HG03135 (cell line): ENCODE measurements at regions not wholly inside any gene's neighbourhood (a gene's known extent, or its start where the extent isn't known, plus 50 kb on each side); places are given as distances from the start of the nearest gene placed in this dataset.
"Not testable (repeated sequence)": the region's sequence is repeated elsewhere in the genome, so short reads cannot be mapped to it uniquely, and the experiment has no call there.

Experiments
- ATAC-seq: cut with Tn5 transposase; IDR thresholded peaks from one replicate; pipeline ENCODE4 v1.9.1; 2021; ENCODE audit warnings: mild to moderate bottlenecking, moderate library complexity; ENCODE audit not compliant: unreplicated experiment

DNA sequence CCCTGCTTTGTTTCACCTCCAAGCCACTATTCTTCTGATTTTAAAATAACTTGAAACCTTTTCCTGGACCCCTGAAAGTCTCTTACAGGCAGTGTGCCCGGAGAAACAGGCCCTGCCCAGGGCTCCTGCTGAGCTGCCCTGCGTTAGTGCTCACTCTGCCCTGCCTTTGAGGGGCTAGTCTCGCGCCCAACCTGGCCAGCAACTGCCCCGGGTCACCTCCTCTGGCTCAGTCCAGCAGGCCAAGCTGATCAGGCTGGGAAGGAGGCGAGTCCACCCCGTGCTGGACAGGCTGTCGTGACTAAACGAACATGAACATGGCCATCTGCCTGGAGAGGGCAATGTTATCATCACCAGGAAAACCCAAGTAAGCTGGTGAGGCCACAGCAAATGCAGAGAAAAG, 245.4 kb downstream of the ANKRD60 start:
- ATAC-seq = no peak

- no peak for ATAC-seq
These were observed 247.9 kb downstream of the ANKRD60 start for GRCh38 chr20:57980506-57980905.

GRCh38 chr20:57977569-57977968, 250.9 kb downstream of the ANKRD60 start:
- ATAC-seq = no peak

DNA sequence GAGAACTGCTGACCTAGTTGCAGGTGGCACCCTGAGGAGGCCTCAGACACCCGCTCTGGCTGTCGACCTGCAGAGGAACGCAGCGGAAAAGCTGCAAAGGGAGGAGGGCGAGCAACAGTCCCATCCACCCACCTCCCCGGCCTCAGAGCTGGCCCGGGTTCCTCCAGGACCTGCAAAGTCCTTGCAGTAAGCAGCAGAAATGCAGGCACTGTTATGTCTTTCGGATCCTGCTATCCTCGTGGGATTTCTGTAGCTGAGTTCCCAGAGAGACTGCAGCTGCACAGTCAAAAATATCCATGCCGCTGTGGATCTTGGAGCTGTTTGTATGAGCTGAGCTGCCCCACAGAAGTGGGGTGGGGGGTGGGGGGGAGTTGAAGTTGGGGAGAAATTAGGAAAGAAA, 251.3 kb downstream of the ANKRD60 start:
- no peak for ATAC-seq

DNA sequence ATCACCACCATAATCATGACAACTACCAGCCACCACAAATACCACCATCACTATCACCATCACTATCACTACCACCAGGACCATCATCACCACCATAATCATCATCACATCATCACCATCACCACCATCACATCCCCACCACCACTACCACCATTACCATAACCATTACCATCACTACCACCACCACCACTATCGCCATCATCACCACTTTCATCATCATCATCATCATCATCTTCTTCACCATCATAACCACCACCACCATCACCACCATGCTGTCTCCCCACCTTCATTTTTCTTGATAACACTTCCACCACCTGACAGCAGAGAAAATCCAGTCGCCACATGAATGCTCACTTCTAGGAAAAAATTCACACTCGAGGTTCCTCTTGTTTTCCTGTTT, 253.6 kb downstream of the ANKRD60 start:
- ATAC-seq = no peak

DNA sequence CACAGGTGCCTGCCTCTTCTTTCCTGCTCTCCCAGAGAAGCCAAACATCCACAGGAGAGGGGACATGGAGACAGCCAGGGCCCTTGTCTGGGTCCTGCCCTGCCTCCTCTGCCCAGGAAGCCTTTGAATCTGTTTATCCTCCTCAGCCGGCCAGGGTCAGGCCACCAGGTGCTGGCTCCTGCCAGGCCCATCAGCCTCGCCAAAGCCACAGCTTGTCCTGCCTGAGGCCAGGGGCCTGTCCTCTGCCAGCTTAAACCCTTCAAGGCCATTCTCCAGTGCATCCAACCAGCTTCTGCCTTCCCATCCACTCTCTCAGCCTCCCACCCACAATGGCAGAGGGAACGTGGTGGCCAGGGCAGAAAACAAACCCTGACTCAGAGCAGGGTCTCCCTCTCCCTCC, 254.6 kb downstream of the ANKRD60 start:
- no peak for ATAC-seq

DNA sequence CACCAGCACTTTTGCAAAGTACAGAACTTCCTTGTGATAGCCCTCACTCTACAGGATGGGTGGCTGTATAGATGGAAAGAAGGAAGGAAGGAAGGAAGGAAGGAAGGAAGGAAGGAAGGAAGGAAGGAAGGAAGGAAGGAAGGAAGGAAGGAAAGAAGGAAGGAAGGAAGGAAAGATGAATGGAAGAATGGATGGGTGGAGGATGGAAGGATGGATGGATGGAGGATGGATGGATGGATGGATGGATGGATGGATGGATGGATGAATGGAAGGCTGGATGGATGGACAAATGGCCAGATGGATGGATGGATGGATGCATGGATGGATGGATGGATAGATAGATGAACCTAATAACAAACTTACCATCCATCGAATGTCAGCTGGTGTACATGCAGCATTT, 256.9 kb downstream of the ANKRD60 start:
- not testable (repeated sequence) for ATAC-seq

GRCh38 chr20:57970856-57971255, 257.6 kb downstream of the ANKRD60 start:
- ATAC-seq = no peak

DNA sequence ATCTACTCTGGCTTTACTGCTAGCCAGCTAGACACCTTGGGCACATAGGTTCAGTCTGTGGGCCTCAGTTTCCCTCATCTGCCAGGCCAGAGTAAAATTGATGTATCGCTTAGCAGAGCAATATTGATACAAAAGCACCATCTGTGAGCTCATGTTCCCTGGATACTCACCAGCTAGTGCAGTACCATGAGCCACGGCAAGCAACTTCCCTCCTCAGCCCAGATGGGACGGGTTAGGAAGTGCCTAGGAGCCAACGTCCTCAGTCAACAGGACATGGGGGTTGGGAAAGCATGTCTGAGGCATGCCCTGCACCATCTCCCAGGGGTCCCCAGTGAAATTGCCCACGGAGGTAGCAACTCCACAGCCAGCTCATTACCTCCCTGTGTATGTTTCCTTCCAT, 258.3 kb downstream of the ANKRD60 start:
- no peak for ATAC-seq

- ATAC-seq = no peak
These were observed 258.3 kb upstream of the PMEPA1 start for GRCh38 chr20:57968120-57968519.

DNA sequence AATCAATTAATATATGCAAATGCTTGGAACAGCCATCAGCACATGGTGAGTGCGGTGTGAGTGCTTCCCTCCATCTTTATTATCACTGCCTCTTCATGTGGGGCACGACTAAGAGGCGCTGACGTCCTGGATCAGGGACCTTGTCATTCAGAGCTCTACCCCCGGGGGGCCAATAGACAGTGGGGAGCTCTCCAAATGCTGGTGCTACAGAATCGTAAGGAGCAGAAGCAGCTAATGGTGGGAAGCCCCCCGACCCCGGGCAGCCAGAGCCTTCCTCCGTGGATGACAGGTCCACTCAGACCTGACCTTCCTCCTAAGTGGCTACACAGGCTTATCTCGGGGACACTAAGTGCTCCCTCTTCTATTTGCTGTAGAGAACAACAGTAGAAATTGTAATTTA, 257.5 kb upstream of the PMEPA1 start:
- ATAC-seq = no peak

- ATAC-seq = no peak
These were observed 256.8 kb upstream of the PMEPA1 start for GRCh38 chr20:57966620-57967019.

DNA sequence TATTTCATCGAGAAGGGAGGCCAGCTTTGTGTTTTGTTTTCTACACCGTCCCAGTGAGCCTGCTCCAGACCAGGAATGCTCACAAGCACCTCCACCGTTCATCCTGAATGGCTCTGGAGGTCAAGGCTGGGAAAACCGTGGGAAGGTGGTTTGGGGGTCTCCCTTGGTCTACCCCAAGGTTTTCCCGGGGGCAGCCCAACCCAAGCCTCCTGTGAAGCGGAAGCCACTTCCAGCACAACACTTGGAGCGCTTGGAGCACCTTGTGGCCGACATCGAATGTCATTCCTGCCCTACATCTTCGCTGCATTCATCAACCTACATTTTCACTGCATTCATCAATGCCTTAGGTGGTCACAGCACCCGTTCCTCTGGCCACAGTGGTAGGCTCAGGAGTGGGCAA, 255.6 kb upstream of the PMEPA1 start:
- no peak for ATAC-seq

DNA sequence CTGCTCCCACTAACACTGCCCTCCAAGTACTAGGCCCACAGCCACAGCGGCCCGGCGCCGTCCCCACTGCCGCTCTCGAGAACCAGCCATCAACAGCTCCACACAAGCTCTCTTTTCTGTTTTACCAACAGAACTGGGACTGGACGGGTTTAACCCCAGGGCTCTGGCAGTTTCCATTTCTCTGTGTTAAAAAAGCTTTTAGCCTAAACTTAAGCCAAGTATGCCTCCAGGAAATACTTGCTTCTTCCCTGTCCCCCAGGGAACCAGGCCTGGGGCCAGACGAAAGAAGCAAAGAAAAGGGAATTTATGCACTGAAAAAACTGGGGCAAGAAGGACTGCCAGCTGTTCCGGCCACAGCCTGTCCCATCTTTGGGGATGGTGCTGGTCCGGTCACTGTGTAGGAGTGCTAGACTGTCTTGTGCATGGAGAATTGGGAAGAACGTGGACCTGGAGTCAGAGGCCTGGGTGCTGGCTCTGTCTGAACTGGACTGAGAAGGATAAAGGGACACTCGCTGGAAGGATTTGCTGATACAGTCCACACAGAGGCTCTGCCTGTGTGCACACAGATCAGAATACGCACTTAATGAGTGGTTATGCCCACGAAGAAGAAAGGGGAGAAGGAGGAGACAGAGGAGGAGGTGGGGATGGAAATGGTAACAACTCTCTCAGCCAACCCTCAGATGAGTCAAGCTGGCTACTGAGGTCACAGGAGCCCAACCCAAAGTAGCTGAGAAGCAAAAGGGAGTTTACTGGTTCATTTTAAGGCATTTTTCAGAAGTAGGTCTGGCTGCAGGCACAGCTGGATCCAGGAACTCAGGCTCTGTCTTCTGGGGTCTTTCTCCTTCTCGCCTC, 254.4 kb upstream of the PMEPA1 start:
- no peak for ATAC-seq

DNA sequence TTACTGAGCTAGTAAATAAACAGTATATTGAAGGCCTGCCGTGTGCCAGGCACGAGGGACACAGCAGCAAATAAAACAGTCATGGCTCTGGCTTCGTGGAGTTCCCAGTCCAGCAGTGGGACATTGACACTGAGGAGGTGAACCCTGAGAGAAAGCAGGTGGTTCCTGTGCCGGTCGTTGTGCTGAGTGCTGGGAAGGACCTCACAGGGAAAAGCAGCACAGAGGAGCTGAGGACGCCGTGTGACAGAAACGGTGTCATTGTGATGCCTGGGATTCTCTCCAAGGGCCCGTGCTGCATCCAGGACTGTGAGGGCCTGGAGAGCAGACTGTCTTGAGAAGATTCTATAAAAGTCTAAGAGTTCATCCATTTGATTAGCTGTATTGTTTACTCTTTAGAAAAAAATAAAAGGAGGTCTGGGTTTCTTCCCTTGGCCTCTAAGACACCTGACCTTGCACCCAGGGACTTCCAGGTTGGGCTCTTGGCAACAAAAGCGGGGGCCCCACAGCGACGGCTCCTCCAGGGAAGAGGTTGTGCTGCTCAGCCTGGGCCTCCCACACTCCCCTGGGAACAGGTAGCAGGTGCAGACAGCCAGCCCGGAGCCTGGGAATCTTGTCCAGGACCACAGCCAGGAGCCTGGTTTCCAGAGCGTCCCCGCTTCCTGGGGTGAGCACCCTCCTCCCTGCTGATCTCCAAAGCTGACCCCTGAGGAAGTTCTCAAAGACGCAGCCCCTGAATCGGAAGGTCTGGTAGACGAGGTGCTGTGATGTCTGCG, 251.2 kb upstream of the PMEPA1 start:
- no peak for ATAC-seq

DNA sequence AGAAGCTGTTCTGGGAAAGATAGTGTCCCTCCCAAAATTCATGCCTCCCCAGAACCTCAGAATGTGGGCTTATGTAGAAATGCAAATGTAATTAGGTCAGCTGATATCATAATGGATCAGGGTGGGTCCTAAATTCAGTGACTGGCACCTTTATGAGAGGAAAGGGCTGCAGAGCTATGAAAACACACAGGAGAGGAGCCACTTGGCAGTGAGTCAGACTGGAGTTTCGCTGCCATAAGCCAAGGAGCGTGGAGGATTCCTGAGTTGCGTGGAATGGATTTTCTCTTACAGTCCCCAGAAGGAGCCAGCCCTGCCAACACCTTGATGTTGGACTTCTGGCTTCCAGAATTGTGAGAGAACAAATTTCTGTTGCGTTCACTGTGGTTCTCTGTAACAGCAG, 249.8 kb upstream of the PMEPA1 start:
- ATAC-seq = no peak

DNA sequence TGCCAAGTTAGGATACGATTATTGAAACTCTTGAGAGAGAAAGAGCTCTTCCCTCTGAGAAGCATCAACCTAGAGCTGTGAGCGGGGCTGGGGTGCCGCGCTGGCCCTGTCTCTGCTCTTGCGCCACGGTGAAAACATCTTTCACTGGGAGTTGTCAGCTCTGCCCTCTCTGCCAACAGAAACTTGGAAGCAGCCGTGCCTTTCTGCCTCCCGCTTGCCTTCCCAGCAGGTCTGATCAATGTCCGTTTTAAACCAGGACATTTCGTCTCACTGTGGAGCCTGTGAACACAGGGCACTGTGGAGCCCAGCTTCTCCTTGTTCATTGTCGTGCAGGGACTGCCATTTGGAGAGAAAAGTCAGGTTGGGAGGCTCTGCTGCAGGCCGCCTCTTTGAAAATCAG, 249.2 kb upstream of the PMEPA1 start:
- no peak for ATAC-seq

DNA sequence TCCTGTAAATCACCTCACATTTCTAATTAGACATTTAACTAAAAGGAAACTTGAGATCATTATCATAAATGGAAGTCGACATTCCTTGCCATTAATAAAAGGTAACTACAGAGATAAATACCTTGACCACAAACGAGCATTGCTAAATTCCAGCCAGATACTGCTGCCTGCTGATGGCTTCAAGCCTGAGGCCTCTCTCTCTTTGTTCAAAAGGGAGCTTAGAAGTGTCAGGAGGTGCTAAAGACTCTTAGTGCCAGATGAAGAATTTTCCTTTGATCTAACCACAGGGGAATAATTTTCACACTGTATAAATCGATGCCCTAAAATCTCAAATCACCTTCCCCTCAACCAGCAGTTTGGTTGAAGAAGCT, 248.2 kb upstream of the PMEPA1 start:
- ATAC-seq = no peak

DNA sequence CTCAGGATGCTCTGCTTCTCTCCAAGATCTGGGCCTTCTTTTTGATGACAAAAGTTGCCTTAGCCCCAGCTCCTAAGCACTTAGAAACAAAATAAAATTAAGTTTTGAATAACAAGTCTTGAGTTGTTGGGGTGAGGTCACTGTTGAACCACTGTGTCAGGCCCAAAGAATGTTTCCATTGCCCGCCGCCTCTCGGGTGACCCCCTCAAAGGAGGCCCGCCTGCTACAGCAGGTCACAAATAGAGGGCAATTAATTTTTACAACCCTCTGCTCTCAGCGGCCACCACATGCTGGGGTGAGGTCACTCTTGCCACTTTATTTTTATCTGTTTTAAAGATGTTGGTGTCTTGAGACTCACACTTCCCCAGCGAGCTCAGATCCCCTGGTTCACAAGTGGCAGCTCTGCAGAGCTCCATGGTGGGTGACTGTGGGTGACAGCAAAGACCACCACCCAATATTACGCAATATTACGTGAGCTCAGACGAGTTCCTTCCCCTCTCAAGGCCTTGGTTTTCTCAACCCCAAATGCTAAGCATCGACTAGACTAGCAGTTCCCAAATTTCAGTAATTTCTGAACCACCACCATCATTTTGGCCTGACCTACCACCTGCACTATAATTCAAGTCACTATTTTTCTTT, 247.7 kb upstream of the PMEPA1 start:
- ATAC-seq = no peak

DNA sequence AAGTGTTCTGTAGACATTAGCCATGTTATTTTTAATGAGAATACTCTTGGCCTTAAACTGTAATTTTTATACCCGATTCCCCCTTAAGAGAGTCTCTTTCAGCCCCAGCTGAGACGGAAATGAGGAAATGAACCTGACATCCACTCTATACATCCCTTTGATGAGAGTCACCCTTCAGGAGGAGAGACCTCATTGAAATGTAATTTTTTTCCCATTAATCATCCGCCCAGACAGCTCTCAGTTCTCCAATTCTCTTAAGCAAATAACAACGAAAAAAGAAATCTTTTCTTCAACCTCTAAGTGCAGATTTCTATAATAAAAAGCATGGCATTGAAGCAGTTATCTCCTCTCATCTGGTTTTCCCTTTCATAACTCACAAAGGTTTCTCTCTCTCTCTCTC, 243.8 kb upstream of the PMEPA1 start:
- no peak for ATAC-seq

- ATAC-seq = no peak
These were observed 242.3 kb upstream of the PMEPA1 start for GRCh38 chr20:57952136-57952535.

DNA sequence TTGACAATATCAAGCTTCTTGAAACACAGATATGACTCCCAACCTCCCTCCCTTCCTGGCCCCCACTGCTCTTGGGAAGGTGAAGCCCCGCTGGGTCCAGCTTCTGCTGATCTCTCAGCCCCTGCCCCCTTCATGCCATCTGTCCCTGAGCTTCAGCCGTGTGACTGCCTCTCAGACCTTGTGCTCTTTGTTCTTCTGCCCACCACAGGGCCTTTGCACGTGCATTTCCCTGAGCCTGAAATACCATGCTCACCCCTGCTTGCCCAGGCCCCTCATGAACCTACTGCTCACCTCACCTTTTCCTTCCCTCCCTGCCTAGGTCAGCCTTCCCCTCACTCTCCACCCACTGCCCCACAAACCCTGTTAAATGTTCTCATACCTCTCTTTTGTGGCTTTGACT, 241.7 kb upstream of the PMEPA1 start:
- no peak for ATAC-seq
